ENCODE measurements at regions not wholly inside any gene's neighbourhood (a gene's known extent, or its start where the extent isn't known, plus 50 kb on each side); places are given as distances from the start of the nearest gene placed in this dataset.
A peak's percentile ranks its signal among the peaks of the same experiment; 100 is the strongest.
"Not testable (repeated sequence)": the region's sequence is repeated elsewhere in the genome, so short reads cannot be mapped to it uniquely, and the experiment has no call there.

GRCh38 chr2:186425576-186425975, 60.5 kb upstream of the ZC3H15 start:
- Histone ChIP-seq H3K9me3 (ENCODE audit: control insufficient read depth in 2 of 3, low read length in 3 of 3) (no peaks in the 10 kb centered on the region), H3K4me1 (ENCODE audit: control insufficient read depth in 2 of 2, insufficient read depth in 2 of 2, low read length in 2 of 2) (peaks cover 5 to 9% of the 10 kb centered on the region in 2 donors), H3K36me3 (ENCODE audit: control insufficient read depth in 2 of 3, insufficient read depth in 3 of 3, low read length in 3 of 3) (no peaks in the 10 kb centered on the region), H3K4me3 (ENCODE audit: low read length) (no peak overlapping the region), H3K27me3 (ENCODE audit: control insufficient read depth in 2 of 2, insufficient read depth in 2 of 2, low read length in 2 of 2) (no peaks in the 10 kb centered on the region), H3K27ac (ENCODE audit: low read depth, low read length) (no peak overlapping the region)
- Mint-ChIP-seq H3K4me3 (no peak overlapping the region), H3K36me3 (peaks cover 0 to 7% (median 0%) of the 10 kb centered on the region in 5 donors), H3K27ac (peak overlapping the region in 1 of 9 donors; percentile 14), H3K9me3 (no peaks in the 10 kb centered on the region), H3K4me1 (peaks cover 7 to 32% (median 23%) of the 10 kb centered on the region in 7 donors), H3K27me3 (no peaks in the 10 kb centered on the region)
- ATAC-seq (no peak), DNase-seq (no peak)
- POLR2A ChIA-PET = no interaction called here
- CTCF ChIA-PET = no interaction called here
- intact Hi-C loops (cut with micrococcal nuclease) = no loop called here

DNA sequence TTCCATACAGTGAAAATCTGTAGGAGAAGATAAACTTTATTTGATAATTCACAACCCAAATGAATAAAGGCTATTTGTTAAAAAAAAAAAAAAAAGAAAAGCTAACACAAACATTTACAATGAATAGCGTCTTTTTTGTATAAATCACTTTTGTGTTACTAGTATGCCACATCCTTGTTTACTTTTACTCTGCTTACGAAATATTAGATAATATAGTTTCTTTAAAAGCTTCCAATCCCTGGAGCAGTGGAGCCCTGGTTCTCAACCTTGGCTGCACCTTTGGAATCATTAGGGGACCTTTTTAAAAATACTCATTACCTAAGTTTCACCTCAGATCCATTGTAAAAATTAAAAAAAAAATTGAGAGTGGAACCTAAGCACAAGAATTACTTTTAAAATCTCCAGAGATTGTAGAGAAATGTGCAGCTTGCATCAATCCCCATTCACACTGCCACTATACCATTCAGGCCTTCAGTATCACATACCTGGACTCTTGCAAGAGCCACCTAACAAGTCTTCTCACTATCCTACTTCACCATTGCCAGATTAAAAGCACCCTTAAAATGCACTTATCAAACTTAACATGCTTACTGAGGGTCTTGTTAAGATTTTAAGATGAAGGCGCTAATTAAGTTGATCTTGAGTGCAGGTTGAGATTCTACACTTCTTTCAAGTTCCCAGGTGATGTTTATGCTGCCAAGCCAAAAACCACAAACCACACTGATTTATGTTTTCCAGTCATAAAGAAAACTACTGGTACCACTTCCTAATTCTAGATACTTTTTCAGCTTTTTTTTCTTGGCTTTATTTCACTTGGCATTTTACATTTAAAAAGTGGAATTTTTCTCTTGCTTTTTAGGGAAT, 59.7 kb upstream of the ZC3H15 start:
- H3K9me3 Mint-ChIP-seq = no peaks in the 10 kb centered on the region
- DNase-seq = peak in 6 of 9 donors; percentile 10 to 50 (median 29)
- H3K27me3 ChIP-seq (ENCODE audit: control insufficient read depth in 2 of 2, insufficient read depth in 2 of 2, low read length in 2 of 2) = no peaks in the 10 kb centered on the region
- no peaks in the 10 kb centered on the region for H3K27me3 Mint-ChIP-seq
- intact Hi-C loops (cut with micrococcal nuclease) = no loop called here
- H3K27ac Mint-ChIP-seq = peak overlapping the region in 4 of 9 donors; percentile 9 to 46 (median 22)
- ATAC-seq = no peak
- no peak overlapping the region for H3K4me3 ChIP-seq (ENCODE audit: low read length)
- H3K27ac ChIP-seq (ENCODE audit: low read depth, low read length) = no peak overlapping the region
- ChIA-PET CTCF (no interaction called here), POLR2A (no interaction called here)
- peak overlapping the region in 6 of 10 donors; percentile 1 to 73 (median 26) for H3K4me3 Mint-ChIP-seq
- peaks cover 5 to 9% of the 10 kb centered on the region in 2 donors for H3K4me1 ChIP-seq (ENCODE audit: control insufficient read depth in 2 of 2, insufficient read depth in 2 of 2, low read length in 2 of 2)
- peaks cover 7 to 32% (median 22%) of the 10 kb centered on the region in 7 donors for H3K4me1 Mint-ChIP-seq
- no peaks in the 10 kb centered on the region for H3K9me3 ChIP-seq (ENCODE audit: control insufficient read depth in 2 of 3, low read length in 3 of 3)
- no peaks in the 10 kb centered on the region for H3K36me3 ChIP-seq (ENCODE audit: control insufficient read depth in 2 of 3, insufficient read depth in 3 of 3, low read length in 3 of 3)
- peaks cover 0 to 11% (median 0%) of the 10 kb centered on the region in 5 donors for H3K36me3 Mint-ChIP-seq

DNA sequence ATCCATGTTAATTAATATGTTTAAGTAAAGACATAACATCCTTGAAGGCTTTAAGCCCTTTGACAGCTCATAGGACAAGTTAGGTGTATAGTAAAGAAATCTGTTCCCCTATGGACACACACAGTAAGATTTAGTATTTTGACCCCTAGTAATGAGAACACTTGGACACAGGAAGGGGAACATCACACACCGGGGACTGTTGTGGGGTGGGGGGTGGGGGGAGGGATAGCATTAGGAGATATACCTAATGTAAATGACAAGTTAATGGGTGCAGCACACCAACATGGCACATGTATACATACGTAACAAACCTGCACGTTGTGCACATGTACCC, 59.1 kb upstream of the ZC3H15 start:
- intact Hi-C loops (cut with micrococcal nuclease); H3K27ac ChIP-seq (ENCODE audit: low read depth, low read length); CTCF ChIA-PET; POLR2A ChIA-PET; DNase-seq; H3K27me3 Mint-ChIP-seq; H3K27me3 ChIP-seq (ENCODE audit: control insufficient read depth in 2 of 2, insufficient read depth in 2 of 2, low read length in 2 of 2); H3K4me3 ChIP-seq (ENCODE audit: low read length); H3K9me3 ChIP-seq (ENCODE audit: control insufficient read depth in 2 of 3, low read length in 3 of 3); H3K36me3 ChIP-seq (ENCODE audit: control insufficient read depth in 2 of 3, insufficient read depth in 3 of 3, low read length in 3 of 3); H3K9me3 Mint-ChIP-seq; H3K4me1 ChIP-seq (ENCODE audit: control insufficient read depth in 2 of 2, insufficient read depth in 2 of 2, low read length in 2 of 2); ATAC-seq: not testable (repeated sequence)
- peaks cover 0 to 11% (median 0%) of the 10 kb centered on the region in 5 donors for H3K36me3 Mint-ChIP-seq
- peak overlapping the region in 4 of 10 donors; percentile 21 to 73 (median 30) for H3K4me3 Mint-ChIP-seq
- peaks cover 7 to 32% (median 22%) of the 10 kb centered on the region in 7 donors for H3K4me1 Mint-ChIP-seq
- H3K27ac Mint-ChIP-seq = peak overlapping the region in 1 of 9 donors; percentile 9

- H3K27ac ChIP-seq (ENCODE audit: low read depth, low read length) = no peak overlapping the region
- ATAC-seq = no peak
- intact Hi-C loops (cut with micrococcal nuclease) = no loop called here
- H3K4me3 ChIP-seq (ENCODE audit: low read length) = no peak overlapping the region
- H3K36me3 Mint-ChIP-seq = peaks cover 0 to 13% (median 0%) of the 10 kb centered on the region in 5 donors
- no peaks in the 10 kb centered on the region for H3K27me3 Mint-ChIP-seq
- no peaks in the 10 kb centered on the region for H3K9me3 ChIP-seq (ENCODE audit: control insufficient read depth in 2 of 3, low read length in 3 of 3)
- no peaks in the 10 kb centered on the region for H3K27me3 ChIP-seq (ENCODE audit: control insufficient read depth in 2 of 2, insufficient read depth in 2 of 2, low read length in 2 of 2)
- H3K27ac Mint-ChIP-seq = no peak overlapping the region
- CTCF ChIA-PET = no interaction called here
- H3K4me1 ChIP-seq (ENCODE audit: control insufficient read depth in 2 of 2, insufficient read depth in 2 of 2, low read length in 2 of 2) = peaks cover 5 to 9% of the 10 kb centered on the region in 2 donors
- no peak for DNase-seq
- no peak overlapping the region for H3K4me3 Mint-ChIP-seq
- no peaks in the 10 kb centered on the region for H3K9me3 Mint-ChIP-seq
- peaks cover 7 to 32% (median 22%) of the 10 kb centered on the region in 7 donors for H3K4me1 Mint-ChIP-seq
- no peaks in the 10 kb centered on the region for H3K36me3 ChIP-seq (ENCODE audit: control insufficient read depth in 2 of 3, insufficient read depth in 3 of 3, low read length in 3 of 3)
- POLR2A ChIA-PET = no interaction called here
Observed at GRCh38 chr2:186427970-186428369, 58.1 kb upstream of the ZC3H15 start.

DNA sequence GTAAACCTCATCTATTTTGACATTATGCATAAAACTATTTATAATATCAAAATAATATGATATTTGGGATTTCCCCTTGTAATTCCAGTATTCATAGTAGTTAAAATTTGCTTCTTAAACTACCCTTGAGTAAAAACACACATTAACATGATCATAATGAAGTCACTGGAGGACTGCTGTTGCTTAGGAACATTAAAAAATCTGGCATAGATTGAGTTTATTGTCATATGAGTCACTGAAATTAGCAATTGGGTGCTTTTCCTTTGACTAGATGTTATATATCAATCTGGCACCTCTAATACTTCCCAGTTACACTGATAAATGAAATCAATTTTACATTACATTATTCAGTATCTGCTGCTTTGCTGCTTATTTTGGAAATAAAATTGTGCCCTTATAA, 57.0 kb upstream of the ZC3H15 start:
- Histone ChIP-seq H3K9me3 (ENCODE audit: control insufficient read depth in 2 of 3, low read length in 3 of 3) (no peaks in the 10 kb centered on the region), H3K27me3 (ENCODE audit: control insufficient read depth in 2 of 2, insufficient read depth in 2 of 2, low read length in 2 of 2) (no peaks in the 10 kb centered on the region), H3K4me1 (ENCODE audit: control insufficient read depth in 2 of 2, insufficient read depth in 2 of 2, low read length in 2 of 2) (peaks cover 5 to 9% of the 10 kb centered on the region in 2 donors), H3K27ac (ENCODE audit: low read depth, low read length) (no peak overlapping the region), H3K36me3 (ENCODE audit: control insufficient read depth in 2 of 3, insufficient read depth in 3 of 3, low read length in 3 of 3) (no peaks in the 10 kb centered on the region), H3K4me3 (ENCODE audit: low read length) (no peak overlapping the region)
- Mint-ChIP-seq H3K27ac (peak overlapping the region in 1 of 9 donors; percentile 34), H3K4me1 (peaks cover 7 to 32% (median 22%) of the 10 kb centered on the region in 7 donors), H3K27me3 (no peaks in the 10 kb centered on the region), H3K36me3 (peaks cover 0 to 19% (median 0%) of the 10 kb centered on the region in 5 donors), H3K4me3 (no peak overlapping the region), H3K9me3 (no peaks in the 10 kb centered on the region)
- ATAC-seq (no peak), DNase-seq (no peak)
- intact Hi-C loops (cut with micrococcal nuclease) = no loop called here
- ChIA-PET POLR2A (no interaction called here), CTCF (no interaction called here)

GRCh38 chr2:186431306-186431705, 54.8 kb upstream of the ZC3H15 start:
- no peaks in the 10 kb centered on the region for H3K36me3 ChIP-seq (ENCODE audit: control insufficient read depth in 2 of 3, insufficient read depth in 3 of 3, low read length in 3 of 3)
- Mint-ChIP-seq H3K4me3 (no peak overlapping the region), H3K27me3 (no peaks in the 10 kb centered on the region), H3K4me1 (peaks cover 6 to 22% (median 13%) of the 10 kb centered on the region in 7 donors), H3K9me3 (no peaks in the 10 kb centered on the region), H3K36me3 (peaks cover 0 to 32% (median 9%) of the 10 kb centered on the region in 5 donors), H3K27ac (no peak overlapping the region)
- DNase-seq (no peak), ATAC-seq (no peak)
- H3K9me3 ChIP-seq (ENCODE audit: control insufficient read depth in 2 of 3, low read length in 3 of 3) = no peaks in the 10 kb centered on the region
- H3K27me3 ChIP-seq (ENCODE audit: control insufficient read depth in 2 of 2, insufficient read depth in 2 of 2, low read length in 2 of 2) = no peaks in the 10 kb centered on the region
- intact Hi-C loops (cut with micrococcal nuclease) = no loop called here
- peaks cover 5 to 8% of the 10 kb centered on the region in 2 donors for H3K4me1 ChIP-seq (ENCODE audit: control insufficient read depth in 2 of 2, insufficient read depth in 2 of 2, low read length in 2 of 2)
- ChIA-PET CTCF (no interaction called here), POLR2A (no interaction called here)
- H3K27ac ChIP-seq (ENCODE audit: low read depth, low read length) = no peak overlapping the region
- no peak overlapping the region for H3K4me3 ChIP-seq (ENCODE audit: low read length)

DNA sequence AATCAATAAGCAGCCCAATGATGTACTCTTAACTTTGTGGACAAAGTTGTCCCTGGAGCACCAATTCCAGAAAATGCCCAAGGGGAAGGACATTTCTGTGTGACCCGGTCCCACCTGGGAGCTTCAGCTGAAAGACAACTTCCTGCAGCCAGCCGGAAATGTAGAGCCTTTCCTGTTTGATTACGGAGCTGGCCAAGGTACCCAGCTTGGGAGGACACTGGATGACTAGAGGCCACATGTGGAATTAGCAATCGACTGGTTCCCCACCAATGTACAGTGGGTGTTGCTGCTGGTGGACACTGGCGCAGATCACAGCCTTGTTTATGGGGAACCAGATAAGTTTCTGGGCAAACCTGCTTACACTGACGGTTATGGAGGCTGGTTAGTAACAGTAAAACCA, 53.0 kb upstream of the ZC3H15 start:
- no peaks in the 10 kb centered on the region for H3K4me1 ChIP-seq (ENCODE audit: control insufficient read depth in 2 of 2, insufficient read depth in 2 of 2, low read length in 2 of 2)
- Mint-ChIP-seq H3K36me3 (peaks cover 0 to 47% (median 22%) of the 10 kb centered on the region in 5 donors), H3K9me3 (peaks cover 0 to 8% (median 3%) of the 10 kb centered on the region in 11 donors), H3K27ac (no peak overlapping the region), H3K4me3 (no peak overlapping the region), H3K27me3 (no peaks in the 10 kb centered on the region), H3K4me1 (peaks cover 0 to 10% (median 2%) of the 10 kb centered on the region in 7 donors)
- H3K9me3 ChIP-seq (ENCODE audit: control insufficient read depth in 2 of 3, low read length in 3 of 3) = no peaks in the 10 kb centered on the region
- intact Hi-C loops (cut with micrococcal nuclease) = no loop called here
- ATAC-seq (no peak), DNase-seq (no peak)
- ChIA-PET POLR2A (no interaction called here), CTCF (no interaction called here)
- no peaks in the 10 kb centered on the region for H3K27me3 ChIP-seq (ENCODE audit: control insufficient read depth in 2 of 2, insufficient read depth in 2 of 2, low read length in 2 of 2)
- H3K27ac ChIP-seq (ENCODE audit: low read depth, low read length) = no peak overlapping the region
- no peak overlapping the region for H3K4me3 ChIP-seq (ENCODE audit: low read length)
- H3K36me3 ChIP-seq (ENCODE audit: control insufficient read depth in 2 of 3, insufficient read depth in 3 of 3, low read length in 3 of 3) = no peaks in the 10 kb centered on the region

All from naive thymus-derived CD4-positive, alpha-beta T cell (primary cell).